Mucosa of descending colon (tissue), 3 donors: ENCODE measurements at regions not wholly inside any gene's neighbourhood (a gene's known extent, or its start where the extent isn't known, plus 50 kb on each side); places are given as distances from the start of the nearest gene placed in this dataset.

Experiments used
- ATAC-seq: fragments of 200-7000 bp; cut with Tn5 transposase; one replicate; pipeline ENCODE4 v1.9.1; 2020; ENCODE audit warnings: mild to moderate bottlenecking, moderate library complexity
- DNase-seq, 3 donors: peaks; one replicate each; pipeline ENCODE4 v3.0.0-alpha.2; 2020
- H3K36me3 ChIP-seq: fragments of 200-600 bp; one replicate; pipeline ENCODE4 v1.8.0; 2021; ENCODE audit warnings: low read depth, mild to moderate bottlenecking
- H3K4me1 ChIP-seq: fragments of 200-600 bp; one replicate; pipeline ENCODE4 v1.8.0; 2021; ENCODE audit warnings: low read depth, mild to moderate bottlenecking
- H3K4me3 ChIP-seq: fragments of 200-600 bp; one replicate; pipeline ENCODE4 v1.8.0; 2021; ENCODE audit warnings: mild to moderate bottlenecking
- H3K9me3 ChIP-seq: fragments of 200-600 bp; one replicate; pipeline ENCODE4 v1.8.0; 2021; ENCODE audit warnings: mild to moderate bottlenecking
- CTCF ChIP-seq: fragments of 200-600 bp; IDR thresholded peaks from one replicate; pipeline ENCODE4 v1.8.0; 2022; ENCODE audit warnings: antibody characterized with exemption, mild to moderate bottlenecking
- intact Hi-C, 2 donors: fragments of 100-400 bp; cut with DNase I in 1 of 2; cut with micrococcal nuclease in 1 of 2; formaldehyde crosslinking; loops; one replicate each; pipeline versions ENCODE4 v1.11.0 to v1.11.1; 2022; cut with DNase I, micrococcal nuclease
- donor health status: DM: no; HTN: no; CAD: no; lungs with moderate emphysema.
- donor health status: DM: no; HTN: no; CAD: no.
- donor health status: DM: no; HTN: yes; CAD: no.

GRCh38 chr9:96068511-96068910 is 193.0 kb downstream of the ERCC6L2 start:
- DNase-seq (no peak), ATAC-seq (no peak)

GRCh38 chr9:96067600-96067999 is 192.1 kb downstream of the ERCC6L2 start:
- no peak for TF ChIP-seq CTCF
- ATAC-seq (no peak), DNase-seq (no peak)
- Histone ChIP-seq H3K36me3 (no peaks in the 10 kb centered on the region), H3K9me3 (no peaks in the 10 kb centered on the region), H3K4me3 (no peak overlapping the region), H3K4me1 (no peaks in the 10 kb centered on the region)
- intact Hi-C loops: no loop called here

More at GRCh38 chr9:96068511-96068910, 193.0 kb downstream of the ERCC6L2 start:
- no peaks in the 10 kb centered on the region for H3K9me3 ChIP-seq
- intact Hi-C loops: no loop called here
- TF ChIP-seq CTCF: no peak
- H3K4me3 ChIP-seq: no peak overlapping the region
- no peaks in the 10 kb centered on the region for H3K36me3 ChIP-seq
- no peaks in the 10 kb centered on the region for H3K4me1 ChIP-seq

GRCh38 chr9:96067004-96067403 is 191.5 kb downstream of the ERCC6L2 start:
- Histone ChIP-seq H3K9me3 (no peaks in the 10 kb centered on the region), H3K4me3 (no peak overlapping the region), H3K4me1 (no peaks in the 10 kb centered on the region), H3K36me3 (no peaks in the 10 kb centered on the region)
- ATAC-seq (no peak), DNase-seq (no peak)
- no peak for TF ChIP-seq CTCF
- intact Hi-C loops: no loop called here

GRCh38 chr9:96065482-96066251 is 190.2 kb downstream of the ERCC6L2 start:
- no peak for ATAC-seq
- H3K9me3 ChIP-seq: no peaks in the 10 kb centered on the region
- no peak overlapping the region for H3K4me3 ChIP-seq
- intact Hi-C loops: no loop called here
- DNase-seq: no peak
- H3K36me3 ChIP-seq: no peaks in the 10 kb centered on the region
- no peaks in the 10 kb centered on the region for H3K4me1 ChIP-seq
- no peak for TF ChIP-seq CTCF

- intact Hi-C loops: no loop called here
- no peak for ATAC-seq
- no peaks in the 10 kb centered on the region for H3K36me3 ChIP-seq
- no peak for DNase-seq
- no peak overlapping the region for H3K4me3 ChIP-seq
- no peaks in the 10 kb centered on the region for H3K4me1 ChIP-seq
- H3K9me3 ChIP-seq: no peaks in the 10 kb centered on the region
- no peak for TF ChIP-seq CTCF
Measured at GRCh38 chr9:96064826-96065481, 189.5 kb downstream of the ERCC6L2 start.
